ENCODE measurements at regions not wholly inside any gene's neighbourhood (a gene's known extent, or its start where the extent isn't known, plus 50 kb on each side); places are given as distances from the start of the nearest gene placed in this dataset.

DNA sequence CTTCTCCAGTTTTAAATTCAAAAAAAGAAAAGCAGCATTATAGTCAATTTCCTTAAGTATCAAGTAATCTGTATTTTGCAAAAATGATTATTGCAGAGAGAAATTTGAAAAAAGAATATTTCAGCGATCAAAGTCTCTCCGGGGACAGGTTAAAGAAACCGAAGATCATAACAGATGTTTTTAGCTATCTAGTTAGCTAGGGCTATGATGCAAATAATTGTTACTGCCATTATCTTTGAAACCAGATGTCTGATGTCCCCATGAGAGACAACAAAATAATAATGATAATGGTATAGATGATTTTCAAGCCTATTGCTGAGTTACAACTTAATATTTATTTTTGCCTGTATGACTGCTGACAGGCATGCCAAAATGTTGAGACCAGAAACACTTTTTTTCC is 1326.0 kb downstream of the PLA2G4A start (continued):
- TF ChIP-seq, protein P1, sequence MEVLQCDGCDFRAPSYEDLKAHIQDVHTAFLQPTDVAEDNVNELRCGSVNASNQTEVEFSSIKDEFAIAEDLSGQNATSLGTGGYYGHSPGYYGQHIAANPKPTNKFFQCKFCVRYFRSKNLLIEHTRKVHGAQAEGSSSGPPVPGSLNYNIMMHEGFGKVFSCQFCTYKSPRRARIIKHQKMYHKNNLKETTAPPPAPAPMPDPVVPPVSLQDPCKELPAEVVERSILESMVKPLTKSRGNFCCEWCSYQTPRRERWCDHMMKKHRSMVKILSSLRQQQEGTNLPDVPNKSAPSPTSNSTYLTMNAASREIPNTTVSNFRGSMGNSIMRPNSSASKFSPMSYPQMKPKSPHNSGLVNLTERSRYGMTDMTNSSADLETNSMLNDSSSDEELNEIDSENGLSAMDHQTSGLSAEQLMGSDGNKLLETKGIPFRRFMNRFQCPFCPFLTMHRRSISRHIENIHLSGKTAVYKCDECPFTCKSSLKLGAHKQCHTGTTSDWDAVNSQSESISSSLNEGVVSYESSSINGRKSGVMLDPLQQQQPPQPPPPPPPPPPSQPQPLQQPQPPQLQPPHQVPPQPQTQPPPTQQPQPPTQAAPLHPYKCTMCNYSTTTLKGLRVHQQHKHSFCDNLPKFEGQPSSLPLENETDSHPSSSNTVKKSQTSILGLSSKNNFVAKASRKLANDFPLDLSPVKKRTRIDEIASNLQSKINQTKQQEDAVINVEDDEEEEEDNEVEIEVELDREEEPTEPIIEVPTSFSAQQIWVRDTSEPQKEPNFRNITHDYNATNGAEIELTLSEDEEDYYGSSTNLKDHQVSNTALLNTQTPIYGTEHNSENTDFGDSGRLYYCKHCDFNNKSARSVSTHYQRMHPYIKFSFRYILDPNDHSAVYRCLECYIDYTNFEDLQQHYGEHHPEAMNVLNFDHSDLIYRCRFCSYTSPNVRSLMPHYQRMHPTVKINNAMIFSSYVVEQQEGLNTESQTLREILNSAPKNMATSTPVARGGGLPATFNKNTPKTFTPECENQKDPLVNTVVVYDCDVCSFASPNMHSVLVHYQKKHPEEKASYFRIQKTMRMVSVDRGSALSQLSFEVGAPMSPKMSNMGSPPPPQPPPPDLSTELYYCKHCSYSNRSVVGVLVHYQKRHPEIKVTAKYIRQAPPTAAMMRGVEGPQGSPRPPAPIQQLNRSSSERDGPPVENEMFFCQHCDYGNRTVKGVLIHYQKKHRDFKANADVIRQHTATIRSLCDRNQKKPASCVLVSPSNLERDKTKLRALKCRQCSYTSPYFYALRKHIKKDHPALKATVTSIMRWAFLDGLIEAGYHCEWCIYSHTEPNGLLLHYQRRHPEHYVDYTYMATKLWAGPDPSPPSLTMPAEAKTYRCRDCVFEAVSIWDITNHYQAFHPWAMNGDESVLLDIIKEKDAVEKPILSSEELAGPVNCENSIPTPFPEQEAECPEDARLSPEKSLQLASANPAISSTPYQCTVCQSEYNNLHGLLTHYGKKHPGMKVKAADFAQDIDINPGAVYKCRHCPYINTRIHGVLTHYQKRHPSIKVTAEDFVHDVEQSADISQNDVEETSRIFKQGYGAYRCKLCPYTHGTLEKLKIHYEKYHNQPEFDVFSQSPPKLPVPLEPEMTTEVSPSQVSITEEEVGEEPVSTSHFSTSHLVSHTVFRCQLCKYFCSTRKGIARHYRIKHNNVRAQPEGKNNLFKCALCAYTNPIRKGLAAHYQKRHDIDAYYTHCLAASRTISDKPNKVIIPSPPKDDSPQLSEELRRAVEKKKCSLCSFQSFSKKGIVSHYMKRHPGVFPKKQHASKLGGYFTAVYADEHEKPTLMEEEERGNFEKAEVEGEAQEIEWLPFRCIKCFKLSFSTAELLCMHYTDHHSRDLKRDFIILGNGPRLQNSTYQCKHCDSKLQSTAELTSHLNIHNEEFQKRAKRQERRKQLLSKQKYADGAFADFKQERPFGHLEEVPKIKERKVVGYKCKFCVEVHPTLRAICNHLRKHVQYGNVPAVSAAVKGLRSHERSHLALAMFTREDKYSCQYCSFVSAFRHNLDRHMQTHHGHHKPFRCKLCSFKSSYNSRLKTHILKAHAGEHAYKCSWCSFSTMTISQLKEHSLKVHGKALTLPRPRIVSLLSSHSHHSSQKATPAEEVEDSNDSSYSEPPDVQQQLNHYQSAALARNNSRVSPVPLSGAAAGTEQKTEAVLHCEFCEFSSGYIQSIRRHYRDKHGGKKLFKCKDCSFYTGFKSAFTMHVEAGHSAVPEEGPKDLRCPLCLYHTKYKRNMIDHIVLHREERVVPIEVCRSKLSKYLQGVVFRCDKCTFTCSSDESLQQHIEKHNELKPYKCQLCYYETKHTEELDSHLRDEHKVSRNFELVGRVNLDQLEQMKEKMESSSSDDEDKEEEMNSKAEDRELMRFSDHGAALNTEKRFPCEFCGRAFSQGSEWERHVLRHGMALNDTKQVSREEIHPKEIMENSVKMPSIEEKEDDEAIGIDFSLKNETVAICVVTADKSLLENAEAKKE (CRISPR knock-in tag; IDR thresholded peaks at IDR 0.05): no peak
- TF ChIP-seq STAT1 (IDR thresholded peaks at IDR 0.05; ENCODE audit: unreplicated experiment): no peak

DNA sequence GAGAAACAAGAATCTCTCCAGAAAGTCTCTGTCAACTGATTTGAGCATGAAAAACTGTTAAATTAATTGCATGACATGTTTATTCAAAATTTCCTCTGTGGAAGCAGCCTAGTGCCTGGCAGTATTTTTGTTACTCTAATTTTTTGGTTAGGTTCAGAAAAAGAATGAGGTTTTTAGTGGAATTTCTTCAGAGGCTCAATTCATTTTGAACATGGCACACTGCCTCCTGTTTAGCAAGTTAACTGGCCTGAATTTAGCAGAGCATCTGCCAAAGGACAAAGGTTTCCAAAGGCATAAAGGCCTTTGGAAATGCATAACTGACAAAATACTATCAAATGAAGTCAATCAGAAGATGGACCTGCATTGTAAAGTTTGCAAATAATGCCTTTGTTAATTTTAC is 1326.5 kb downstream of the PLA2G4A start:
- Histone ChIP-seq H3K4me3 (no peak overlapping the region), H3K4me1 (ENCODE audit: insufficient read depth) (no peaks in the 10 kb centered on the region), H3K36me3 (ENCODE audit: insufficient read depth) (no peaks in the 10 kb centered on the region), H3K27ac (ENCODE audit: low read depth) (no peak overlapping the region), H3K4me2 (no peak overlapping the region), H3F3A (replicated peaks; ENCODE audit: low read depth) (no peaks in the 10 kb centered on the region), H2AFZ (no peak overlapping the region), H3K79me2 (replicated peaks; ENCODE audit: insufficient read depth) (no peaks in the 10 kb centered on the region), H4K20me1 (replicated peaks; ENCODE audit: insufficient read depth) (no peaks in the 10 kb centered on the region), H3K27me3 (ENCODE audit: insufficient read depth) (no peaks in the 10 kb centered on the region), H3K9me2 (ENCODE audit: insufficient read depth) (no peaks in the 10 kb centered on the region)
- ATAC-seq (no peak), DNase-seq (ENCODE audit: low spot score) (no peak)
- H3K4me1 Mint-ChIP-seq: no peaks in the 10 kb centered on the region
- H3K4me3 Mint-ChIP-seq: no peak overlapping the region
- H3K27ac Mint-ChIP-seq: no peak overlapping the region
- no peaks in the 10 kb centered on the region for H3K9me3 Mint-ChIP-seq
- H3K27me3 Mint-ChIP-seq (ENCODE audit: insufficient read depth, low read depth, poor library complexity): no peaks in the 10 kb centered on the region
- no peaks in the 10 kb centered on the region for H3K36me3 Mint-ChIP-seq (ENCODE audit: low read depth)
- TF ChIP-seq, protein P2, sequence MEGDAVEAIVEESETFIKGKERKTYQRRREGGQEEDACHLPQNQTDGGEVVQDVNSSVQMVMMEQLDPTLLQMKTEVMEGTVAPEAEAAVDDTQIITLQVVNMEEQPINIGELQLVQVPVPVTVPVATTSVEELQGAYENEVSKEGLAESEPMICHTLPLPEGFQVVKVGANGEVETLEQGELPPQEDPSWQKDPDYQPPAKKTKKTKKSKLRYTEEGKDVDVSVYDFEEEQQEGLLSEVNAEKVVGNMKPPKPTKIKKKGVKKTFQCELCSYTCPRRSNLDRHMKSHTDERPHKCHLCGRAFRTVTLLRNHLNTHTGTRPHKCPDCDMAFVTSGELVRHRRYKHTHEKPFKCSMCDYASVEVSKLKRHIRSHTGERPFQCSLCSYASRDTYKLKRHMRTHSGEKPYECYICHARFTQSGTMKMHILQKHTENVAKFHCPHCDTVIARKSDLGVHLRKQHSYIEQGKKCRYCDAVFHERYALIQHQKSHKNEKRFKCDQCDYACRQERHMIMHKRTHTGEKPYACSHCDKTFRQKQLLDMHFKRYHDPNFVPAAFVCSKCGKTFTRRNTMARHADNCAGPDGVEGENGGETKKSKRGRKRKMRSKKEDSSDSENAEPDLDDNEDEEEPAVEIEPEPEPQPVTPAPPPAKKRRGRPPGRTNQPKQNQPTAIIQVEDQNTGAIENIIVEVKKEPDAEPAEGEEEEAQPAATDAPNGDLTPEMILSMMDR (conservative IDR thresholded peaks at IDR 0.05; ENCODE audit: low read depth in 2 of 2): no peak
- TF ChIP-seq POLR2AphosphoS5 (IDR thresholded peaks at IDR 0.05; ENCODE audit: low read depth) (no peak), EZH2 (IDR thresholded peaks at IDR 0.05; ENCODE audit: low read depth, unreplicated experiment) (no peak)
- TF ChIP-seq, protein P1 (CRISPR knock-in tag; IDR thresholded peaks at IDR 0.05): no peak

All from GM23338 (cell line).